Osteocyte (in vitro differentiated cells): ENCODE measurements at regions not wholly inside any gene's neighbourhood (a gene's known extent, or its start where the extent isn't known, plus 50 kb on each side); places are given as distances from the start of the nearest gene placed in this dataset.
"Not testable (repeated sequence)": the region's sequence is repeated elsewhere in the genome, so short reads cannot be mapped to it uniquely, and the experiment has no call there.

ENCODE experiments used
- DNase-seq: peaks from one replicate; pipeline ENCODE4 v3.0.0; 2021; ENCODE audit warnings: mixed read lengths; ENCODE audit not compliant: unreplicated experiment; ENCODE audit errors: extremely low spot score
- H3K27ac Mint-ChIP-seq: one replicate; pipeline ENCODE4 v1.8.0; 2021; ENCODE audit warnings: mild to moderate bottlenecking, mixed read lengths; ENCODE audit not compliant: unreplicated experiment
- H3K27me3 Mint-ChIP-seq: one replicate; pipeline ENCODE4 v1.8.0; 2021; ENCODE audit warnings: mixed read lengths; ENCODE audit not compliant: unreplicated experiment
- H3K36me3 Mint-ChIP-seq: one replicate; pipeline ENCODE4 v1.8.0; 2021; ENCODE audit warnings: mixed read lengths; ENCODE audit not compliant: unreplicated experiment
- H3K4me1 Mint-ChIP-seq: one replicate; pipeline ENCODE4 v1.8.0; 2021; ENCODE audit warnings: mixed read lengths; ENCODE audit not compliant: unreplicated experiment
- H3K4me3 Mint-ChIP-seq: one replicate; pipeline ENCODE4 v1.8.0; 2021; ENCODE audit warnings: mild to moderate bottlenecking, moderate library complexity, mixed read lengths; ENCODE audit not compliant: unreplicated experiment
- H3K9me3 Mint-ChIP-seq: one replicate; pipeline ENCODE4 v1.8.0; 2021; ENCODE audit warnings: mixed read lengths; ENCODE audit not compliant: unreplicated experiment
- CTCF ChIP-seq: fragments of 200-600 bp; sonication (generic); IDR thresholded peaks from 2 replicates; pipeline ENCODE4 v1.5.0; 2021; ENCODE audit warnings: antibody characterized with exemption, mild to moderate bottlenecking, moderate library complexity

- H3K4me1 Mint-ChIP-seq = peaks cover 27% of the 10 kb centered on the region
- no peaks in the 10 kb centered on the region for H3K36me3 Mint-ChIP-seq
- no peak overlapping the region for H3K4me3 Mint-ChIP-seq
- no peak for DNase-seq
- no peaks in the 10 kb centered on the region for H3K9me3 Mint-ChIP-seq
- H3K27ac Mint-ChIP-seq = no peak overlapping the region
- no peak for TF ChIP-seq CTCF
- H3K27me3 Mint-ChIP-seq = no peaks in the 10 kb centered on the region
These were observed 594.3 kb downstream of the REEP3 start for GRCh38 chr10:64115471-64115870.

GRCh38 chr10:64115908-64116643 lies 594.9 kb downstream of the REEP3 start:
- Mint-ChIP-seq H3K4me3 (no peak overlapping the region), H3K4me1 (peaks cover 23% of the 10 kb centered on the region), H3K36me3 (no peaks in the 10 kb centered on the region), H3K27me3 (no peaks in the 10 kb centered on the region), H3K9me3 (no peaks in the 10 kb centered on the region), H3K27ac (no peak overlapping the region)
- no peak for DNase-seq
- peak; percentile 68 for TF ChIP-seq CTCF

- no peaks in the 10 kb centered on the region for H3K36me3 Mint-ChIP-seq
- H3K9me3 Mint-ChIP-seq = no peaks in the 10 kb centered on the region
- TF ChIP-seq CTCF = no peak
- peaks cover 23% of the 10 kb centered on the region for H3K4me1 Mint-ChIP-seq
- no peak overlapping the region for H3K27ac Mint-ChIP-seq
- no peaks in the 10 kb centered on the region for H3K27me3 Mint-ChIP-seq
- no peak overlapping the region for H3K4me3 Mint-ChIP-seq
- no peak for DNase-seq
These were observed 595.5 kb downstream of the REEP3 start for GRCh38 chr10:64116707-64117106.

GRCh38 chr10:64118736-64119135 lies 597.5 kb downstream of the REEP3 start:
- DNase-seq = no peak
- no peak for TF ChIP-seq CTCF
- Mint-ChIP-seq H3K4me1 (peaks cover 11% of the 10 kb centered on the region), H3K4me3 (no peak overlapping the region), H3K27me3 (no peaks in the 10 kb centered on the region), H3K9me3 (no peaks in the 10 kb centered on the region), H3K36me3 (no peaks in the 10 kb centered on the region), H3K27ac (no peak overlapping the region)

GRCh38 chr10:64120301-64120980 lies 599.2 kb downstream of the REEP3 start:
- DNase-seq, H3K4me3 Mint-ChIP-seq, H3K27me3 Mint-ChIP-seq, H3K4me1 Mint-ChIP-seq, H3K27ac Mint-ChIP-seq, H3K36me3 Mint-ChIP-seq, H3K9me3 Mint-ChIP-seq: not testable (repeated sequence)
